GM23248 (cell line): ENCODE measurements at regions not wholly inside any gene's neighbourhood (a gene's known extent, or its start where the extent isn't known, plus 50 kb on each side); places are given as distances from the start of the nearest gene placed in this dataset.

Source experiments
- DNase-seq: peaks from one replicate; pipeline ENCODE4 v3.0.0-alpha.2; 2015
- H2AFZ ChIP-seq: fragments of 200-600 bp; sonication (generic); 2 replicates; pipeline ENCODE4 v1.6.1; 2016; ENCODE audit warnings: antibody characterized with exemption
- H3F3A ChIP-seq: fragments of 200-600 bp; sonication (generic); 2 replicates; pipeline ENCODE4 v1.6.1; 2016; ENCODE audit warnings: mild to moderate bottlenecking, antibody characterized with exemption, mixed run types; ENCODE audit not compliant: insufficient read depth
- H3K27ac ChIP-seq: fragments of 200-600 bp; sonication (generic); 2 replicates; pipeline ENCODE4 v1.5.1; 2016; ENCODE audit warnings: mild to moderate bottlenecking
- H3K27me3 ChIP-seq: fragments of 200-600 bp; sonication (generic); replicated peaks from 2 replicates; pipeline ENCODE4 v1.6.1; 2016; ENCODE audit warnings: mild to moderate bottlenecking; ENCODE audit not compliant: insufficient read depth
- H3K36me3 ChIP-seq: fragments of 200-600 bp; sonication (generic); 2 replicates; pipeline ENCODE4 v1.6.1; 2016; ENCODE audit warnings: low read depth, mild to moderate bottlenecking
- H3K4me1 ChIP-seq: fragments of 200-600 bp; sonication (generic); 2 replicates; pipeline ENCODE4 v1.6.1; 2016; ENCODE audit warnings: mild to moderate bottlenecking; ENCODE audit not compliant: insufficient read depth
- H3K4me2 ChIP-seq: fragments of 200-600 bp; sonication (generic); one replicate; pipeline ENCODE4 v1.6.1; 2016; ENCODE audit warnings: mild to moderate bottlenecking; ENCODE audit not compliant: unreplicated experiment
- H3K4me3 ChIP-seq: fragments of 200-600 bp; sonication (generic); 2 replicates; pipeline ENCODE4 v1.5.1; 2016; ENCODE audit warnings: mild to moderate bottlenecking
- H3K79me2 ChIP-seq: fragments of 200-600 bp; sonication (generic); 2 replicates; pipeline ENCODE4 v1.6.1; 2016; ENCODE audit warnings: mild to moderate bottlenecking; ENCODE audit not compliant: insufficient read depth
- H3K9ac ChIP-seq: fragments of 200-600 bp; sonication (generic); 2 replicates; pipeline ENCODE4 v1.6.1; 2016; ENCODE audit warnings: mild to moderate bottlenecking
- H3K9me2 ChIP-seq: fragments of 200-600 bp; sonication (generic); 2 replicates; pipeline ENCODE4 v1.6.1; 2016; ENCODE audit warnings: mixed run types, mild to moderate bottlenecking, moderate library complexity; ENCODE audit not compliant: insufficient read depth
- H3K9me3 ChIP-seq: fragments of 200-600 bp; sonication (generic); one replicate; pipeline ENCODE4 v1.6.1; 2017; ENCODE audit warnings: low read depth
- H4K20me1 ChIP-seq: fragments of 200-600 bp; sonication (generic); 2 replicates; pipeline ENCODE4 v1.6.0; 2016; ENCODE audit not compliant: insufficient read depth
- EZH2 ChIP-seq: fragments of 200-600 bp; sonication (generic); IDR thresholded peaks from 2 replicates; pipeline ENCODE4 v1.6.1; 2018; ENCODE audit warnings: antibody characterized with exemption, mild to moderate bottlenecking; ENCODE audit not compliant: insufficient read depth, poor library complexity, severe bottlenecking
- EZH2phosphoT487 ChIP-seq: fragments of 200-600 bp; sonication (generic); IDR thresholded peaks from 2 replicates; pipeline ENCODE4 v1.6.1; 2018; ENCODE audit warnings: antibody characterized with exemption, moderate library complexity, mild to moderate bottlenecking, low read depth; ENCODE audit not compliant: insufficient read depth
- WGBS, 2 experiments: methylation state at CpG; one replicate each; pipeline ENCODE4 v1.1.6; 2015 to 2017; ENCODE audit warnings: low lambda C conversion rate in 2 of 2, low coverage in 1 of 2; ENCODE audit errors: missing lambda C conversion rate in 2 of 2; 5-methylcytosine and 5-hydroxymethylcytosine counted together
- in situ Hi-C: fragments of 300-500 bp; cut with MboI; formaldehyde crosslinking; loops from 2 replicates; pipeline ENCODE4 v1.15.0; 2020

DNA sequence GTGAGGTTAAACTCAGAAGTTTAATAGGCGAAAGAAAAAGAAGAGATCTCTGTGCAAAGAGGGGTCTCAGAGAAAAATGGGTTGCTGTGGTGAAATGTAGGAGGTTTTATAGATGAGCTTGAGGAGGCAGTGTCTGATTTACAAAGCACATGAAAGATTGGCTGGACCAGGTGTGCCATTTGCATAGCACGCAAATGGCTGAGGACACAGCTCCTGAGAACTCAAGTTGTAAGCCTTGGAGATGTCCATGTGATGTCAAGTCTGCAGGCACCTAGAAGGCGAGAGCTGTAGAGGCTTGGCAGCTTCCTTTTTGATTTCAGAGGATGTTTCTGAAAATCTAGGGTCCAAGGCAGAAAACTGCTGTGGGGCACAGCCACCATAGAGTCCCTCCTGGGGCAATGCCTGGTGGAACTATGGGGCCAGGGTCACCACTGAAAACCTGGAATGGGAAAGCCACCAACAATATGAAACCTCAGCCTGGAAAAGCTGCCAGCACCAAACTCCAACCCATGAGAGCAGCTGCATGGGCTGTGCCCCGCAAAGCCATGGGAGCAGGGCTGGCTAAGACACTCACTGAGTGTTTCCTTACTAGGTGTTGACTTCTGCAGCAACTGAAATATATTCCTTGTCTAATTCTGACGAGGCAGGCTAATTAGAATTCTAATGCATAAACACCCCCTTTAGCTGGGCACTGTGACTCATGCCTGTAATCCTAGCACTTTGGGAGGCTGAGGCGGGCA lies 96.9 kb upstream of the TNS3 start:
- TF ChIP-seq EZH2 (no peak), EZH2phosphoT487 (no peak)
- H3K9me2 ChIP-seq = no peaks in the 10 kb centered on the region
- H2AFZ ChIP-seq = no peak overlapping the region
- WGBS, 2 experiments = 98% methylated on average over 6 of the region's 6 CpGs
- no peaks in the 10 kb centered on the region for H3K4me1 ChIP-seq
- no peaks in the 10 kb centered on the region for H3K36me3 ChIP-seq
- H3K9me3 ChIP-seq = no peaks in the 10 kb centered on the region
- no peak for DNase-seq
- H3K27me3 ChIP-seq = no peaks in the 10 kb centered on the region
- H4K20me1 ChIP-seq = no peaks in the 10 kb centered on the region
- H3K27ac ChIP-seq = no peak overlapping the region
- in situ Hi-C loops = no loop called here
- H3K9ac ChIP-seq = no peak overlapping the region
- H3K79me2 ChIP-seq = no peaks in the 10 kb centered on the region
- no peaks in the 10 kb centered on the region for H3F3A ChIP-seq
- H3K4me2 ChIP-seq = no peak overlapping the region
- no peak overlapping the region for H3K4me3 ChIP-seq

DNA sequence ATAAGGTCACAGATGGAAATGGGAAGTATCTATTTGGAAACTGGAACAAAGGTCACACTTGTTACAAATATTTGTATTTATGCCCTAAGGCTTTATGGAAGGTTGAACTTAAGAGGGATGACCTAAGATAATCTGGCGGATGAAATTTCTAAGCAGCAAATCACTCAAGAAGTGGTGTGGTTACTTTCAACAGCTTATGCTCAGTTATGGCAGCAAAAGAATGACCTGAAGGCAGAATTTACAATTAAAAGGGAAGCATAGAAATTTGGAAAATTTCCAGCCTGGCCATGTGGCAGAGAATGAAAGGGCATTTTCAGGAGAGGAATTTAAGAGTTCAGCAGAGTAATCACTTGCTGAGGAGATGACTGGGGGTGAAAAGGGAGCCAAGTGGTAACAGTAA lies 95.8 kb upstream of the TNS3 start:
- no peak for TF ChIP-seq EZH2phosphoT487
- TF ChIP-seq EZH2 = no peak
- H3K4me2 ChIP-seq = no peak overlapping the region

DNA sequence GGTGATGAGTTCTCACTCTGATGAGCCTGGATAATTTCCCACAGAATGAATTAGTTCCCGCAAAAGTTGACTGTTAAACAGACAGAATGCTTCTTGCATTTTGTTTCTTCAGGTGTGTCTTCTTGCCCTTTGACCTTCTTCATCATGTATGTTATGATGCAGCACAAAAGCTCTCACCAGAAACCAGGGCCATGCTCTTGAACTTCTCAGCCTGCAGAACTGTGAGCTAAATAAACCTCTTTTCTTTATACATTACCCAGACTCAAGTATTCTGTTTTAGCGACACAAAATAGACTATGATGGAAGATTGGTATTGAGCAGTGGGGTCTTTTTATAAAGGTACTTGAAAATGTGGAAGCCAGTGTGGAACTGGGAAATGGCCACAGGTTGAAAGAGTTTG lies 95.2 kb upstream of the TNS3 start:
- TF ChIP-seq EZH2phosphoT487 (no peak), EZH2 (no peak)
- no peaks in the 10 kb centered on the region for H3K36me3 ChIP-seq
- no peaks in the 10 kb centered on the region for H3K79me2 ChIP-seq
- H2AFZ ChIP-seq = no peak overlapping the region
- 94 to 96% methylated on average over 2 of the region's 2 CpGs for WGBS, 2 experiments
- no peak overlapping the region for H3K9ac ChIP-seq
- no peaks in the 10 kb centered on the region for H3K9me2 ChIP-seq
- H4K20me1 ChIP-seq = no peaks in the 10 kb centered on the region
- no peaks in the 10 kb centered on the region for H3K4me1 ChIP-seq
- no peaks in the 10 kb centered on the region for H3K9me3 ChIP-seq
- H3K4me2 ChIP-seq = no peak overlapping the region
- no peak for DNase-seq
- no peaks in the 10 kb centered on the region for H3K27me3 ChIP-seq
- in situ Hi-C loops = no loop called here
- H3F3A ChIP-seq = no peaks in the 10 kb centered on the region
- H3K4me3 ChIP-seq = no peak overlapping the region
- no peak overlapping the region for H3K27ac ChIP-seq

More for the DNA sequence above, 95.8 kb upstream of the TNS3 start:
- peak; percentile 15 for DNase-seq
- Histone ChIP-seq H3K9ac (no peak overlapping the region), H3K4me3 (no peak overlapping the region), H2AFZ (no peak overlapping the region), H3K9me3 (no peaks in the 10 kb centered on the region), H3K9me2 (no peaks in the 10 kb centered on the region), H3K27ac (no peak overlapping the region), H4K20me1 (no peaks in the 10 kb centered on the region), H3K27me3 (no peaks in the 10 kb centered on the region), H3K4me1 (no peaks in the 10 kb centered on the region), H3K36me3 (no peaks in the 10 kb centered on the region), H3F3A (no peaks in the 10 kb centered on the region), H3K79me2 (no peaks in the 10 kb centered on the region)
- in situ Hi-C loops = no loop called here
- WGBS, 2 experiments = 86 to 94% methylated on average over 1 of the region's 1 CpG

DNA sequence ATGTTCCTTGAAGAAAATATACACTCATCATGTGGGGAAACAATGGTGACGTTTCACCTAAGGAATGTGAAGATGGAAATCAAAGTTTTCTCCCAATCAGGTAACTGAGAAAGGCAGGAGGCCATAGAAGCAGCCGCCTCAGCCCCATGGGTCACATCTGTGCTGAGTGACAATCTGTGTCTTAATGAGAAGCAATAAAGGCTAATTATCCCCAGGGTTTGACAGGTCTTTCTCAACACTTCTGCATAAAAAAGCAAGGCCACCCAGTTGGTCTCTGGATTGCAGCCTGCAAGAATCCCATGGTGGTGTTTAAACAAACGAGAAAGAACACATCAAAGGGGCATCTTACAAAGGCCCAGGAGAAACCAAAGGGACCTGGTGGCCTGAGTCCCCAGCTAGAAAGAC lies 91.1 kb upstream of the TNS3 start:
- in situ Hi-C loops = no loop called here

More for the DNA sequence above, 91.1 kb upstream of the TNS3 start:
- peak; percentile 12 for DNase-seq
- H3K36me3 ChIP-seq = no peaks in the 10 kb centered on the region
- WGBS, 2 experiments = 66 to 72% methylated on average over 3 of the region's 3 CpGs
- no peaks in the 10 kb centered on the region for H3K79me2 ChIP-seq
- no peaks in the 10 kb centered on the region for H3K9me3 ChIP-seq
- H3K9me2 ChIP-seq = no peaks in the 10 kb centered on the region
- no peak overlapping the region for H3K4me3 ChIP-seq
- no peak for TF ChIP-seq EZH2
- no peak for TF ChIP-seq EZH2phosphoT487
- no peak overlapping the region for H3K9ac ChIP-seq
- peaks cover 8% of the 10 kb centered on the region for H3K4me1 ChIP-seq
- no peaks in the 10 kb centered on the region; the same call in 1 of the 2 replicates for H3F3A ChIP-seq
- no peaks in the 10 kb centered on the region for H3K27me3 ChIP-seq
- H4K20me1 ChIP-seq = no peaks in the 10 kb centered on the region
- no peak overlapping the region for H3K27ac ChIP-seq
- no peak overlapping the region for H2AFZ ChIP-seq
- H3K4me2 ChIP-seq = no peak overlapping the region
